ENCODE measurements at regions not wholly inside any gene's neighbourhood (a gene's known extent, or its start where the extent isn't known, plus 50 kb on each side); places are given as distances from the start of the nearest gene placed in this dataset.

- H3K36me3 ChIP-seq = no peaks in the 10 kb centered on the region
- H3K4me3 ChIP-seq = no peak overlapping the region
- no peaks in the 10 kb centered on the region for H3K9me3 ChIP-seq
- H3K27me3 ChIP-seq = no peaks in the 10 kb centered on the region
- H3K27ac ChIP-seq = no peak overlapping the region
- H3K4me1 ChIP-seq = no peaks in the 10 kb centered on the region
- intact Hi-C loops (cut with DNase I; ENCODE audit: low total_unique reads) = no loop called here
- TF ChIP-seq POLR2A (IDR thresholded peaks at IDR 0.05) = no peak
- TF ChIP-seq CTCF (IDR thresholded peaks at IDR 0.05) = no peak
- DNase-seq = no peak
Observed at GRCh38 chr6:131383421-131384411, 189.3 kb upstream of the ARG1 start.

- H3K4me3 ChIP-seq = no peak overlapping the region
- no peaks in the 10 kb centered on the region for H3K9me3 ChIP-seq
- no peak for DNase-seq
- no peak for TF ChIP-seq CTCF (IDR thresholded peaks at IDR 0.05)
- TF ChIP-seq POLR2A (IDR thresholded peaks at IDR 0.05) = no peak
- H3K27ac ChIP-seq = no peak overlapping the region
- H3K4me1 ChIP-seq = no peaks in the 10 kb centered on the region
- H3K27me3 ChIP-seq = no peaks in the 10 kb centered on the region
- no peaks in the 10 kb centered on the region for H3K36me3 ChIP-seq
- intact Hi-C loops (cut with DNase I; ENCODE audit: low total_unique reads) = no loop called here
Observed at GRCh38 chr6:131387562-131388447, 185.2 kb upstream of the ARG1 start.

- no peak overlapping the region for H3K4me3 ChIP-seq
- H3K36me3 ChIP-seq = no peaks in the 10 kb centered on the region
- H3K4me1 ChIP-seq = no peaks in the 10 kb centered on the region
- TF ChIP-seq CTCF (IDR thresholded peaks at IDR 0.05) = no peak
- TF ChIP-seq POLR2A (IDR thresholded peaks at IDR 0.05) = no peak
- intact Hi-C loops (cut with DNase I; ENCODE audit: low total_unique reads) = no loop called here
- H3K27me3 ChIP-seq = no peaks in the 10 kb centered on the region
- peaks cover 0 to 3% of the 10 kb centered on the region in 2 donors for H3K9me3 ChIP-seq
- no peak overlapping the region for H3K27ac ChIP-seq
- no peak for DNase-seq
Observed at GRCh38 chr6:131390322-131390721, 182.7 kb upstream of the ARG1 start.

GRCh38 chr6:131391116-131391515 lies 181.9 kb upstream of the ARG1 start:
- no peaks in the 10 kb centered on the region for H3K27me3 ChIP-seq
- intact Hi-C loops (cut with DNase I; ENCODE audit: low total_unique reads) = no loop called here
- no peaks in the 10 kb centered on the region for H3K4me1 ChIP-seq
- H3K9me3 ChIP-seq = peaks cover 0 to 3% of the 10 kb centered on the region in 2 donors
- H3K27ac ChIP-seq = no peak overlapping the region
- no peak for TF ChIP-seq CTCF (IDR thresholded peaks at IDR 0.05)
- TF ChIP-seq POLR2A (IDR thresholded peaks at IDR 0.05) = no peak
- H3K36me3 ChIP-seq = no peaks in the 10 kb centered on the region
- DNase-seq = no peak
- no peak overlapping the region for H3K4me3 ChIP-seq

All from uterus (tissue), 3 donors.